DLD1 (cell line): ENCODE measurements at regions not wholly inside any gene's neighbourhood (a gene's known extent, or its start where the extent isn't known, plus 50 kb on each side); places are given as distances from the start of the nearest gene placed in this dataset.
"Not testable (repeated sequence)": the region's sequence is repeated elsewhere in the genome, so short reads cannot be mapped to it uniquely, and the experiment has no call there.

ENCODE experiments used
- in situ Hi-C: cut with HindIII; loops from 2 replicates; pipeline ENCODE4 v1.10.0; 2017; ENCODE audit warnings: low sequenced_read_pairs

DNA sequence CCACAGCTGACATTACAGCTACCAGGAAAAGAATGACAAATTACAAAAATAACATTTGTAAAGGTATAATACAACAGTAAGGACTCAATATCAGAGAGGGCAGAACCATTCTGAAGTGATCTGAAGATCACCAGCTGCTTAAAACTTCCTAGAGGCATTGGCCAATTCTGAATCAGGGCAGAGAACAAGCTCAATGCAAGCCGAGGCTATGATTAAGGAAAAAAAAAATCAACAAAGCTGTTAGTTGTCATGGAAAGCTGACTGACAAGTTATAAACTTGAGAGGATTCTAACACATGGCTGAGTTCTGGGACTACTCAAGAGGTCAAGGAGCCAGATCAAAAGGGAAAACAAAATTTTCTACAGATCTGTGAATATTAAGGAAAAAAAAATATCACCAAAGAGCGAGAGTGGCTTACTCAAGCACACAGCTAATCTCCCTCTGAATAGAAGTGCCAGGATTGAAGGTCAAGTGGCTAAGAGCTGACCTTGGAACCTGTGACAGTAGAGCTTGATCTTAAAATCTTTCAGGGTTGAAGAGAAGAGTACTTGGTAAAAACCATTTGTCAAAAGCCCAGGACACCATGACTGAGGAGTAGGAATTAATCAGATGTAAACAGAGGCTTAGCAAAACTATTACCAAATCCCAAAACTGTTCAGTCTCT, 383.4 kb downstream of the USP25 start:
- in situ Hi-C loops: no loop called here

DNA sequence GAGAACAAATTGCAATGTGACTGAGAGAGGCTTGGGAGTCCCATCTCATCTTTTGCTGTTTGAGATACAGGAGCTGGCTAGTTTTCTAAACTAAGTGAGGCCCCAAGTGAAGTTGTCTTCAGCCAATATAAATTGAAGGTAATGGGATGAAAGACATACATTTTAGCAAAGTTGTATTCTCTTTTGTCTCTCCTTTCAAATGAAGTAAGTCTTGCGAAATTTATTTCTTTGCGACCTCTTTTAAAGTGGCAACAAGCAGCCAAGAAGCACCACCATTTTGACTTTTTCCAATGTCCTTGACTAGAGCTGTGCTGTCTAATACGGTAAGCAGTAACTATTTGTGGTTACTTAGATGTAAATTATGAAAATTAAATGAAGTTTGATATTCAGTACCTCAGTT, 385.7 kb downstream of the USP25 start:
- in situ Hi-C loops: no loop called here

DNA sequence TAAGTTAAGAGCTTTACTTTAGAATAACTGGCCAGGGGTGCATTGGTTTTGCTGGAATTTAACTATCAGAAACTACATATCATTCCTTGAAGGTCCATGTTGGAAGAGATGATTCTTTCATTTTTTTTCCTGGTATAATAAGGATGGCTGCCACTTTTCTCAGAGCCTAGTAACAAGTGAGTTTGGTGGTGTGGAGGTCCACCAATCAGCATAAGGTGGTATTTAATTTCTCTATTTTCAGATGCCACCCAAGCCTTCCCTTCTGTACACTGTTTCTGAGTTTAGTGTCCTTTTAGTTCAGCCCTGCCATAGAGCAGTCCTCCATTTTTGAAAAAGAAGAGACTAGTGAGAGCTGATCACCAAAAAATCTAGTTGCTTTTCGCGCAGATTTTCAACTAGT, 386.3 kb downstream of the USP25 start:
- in situ Hi-C loops: no loop called here

DNA sequence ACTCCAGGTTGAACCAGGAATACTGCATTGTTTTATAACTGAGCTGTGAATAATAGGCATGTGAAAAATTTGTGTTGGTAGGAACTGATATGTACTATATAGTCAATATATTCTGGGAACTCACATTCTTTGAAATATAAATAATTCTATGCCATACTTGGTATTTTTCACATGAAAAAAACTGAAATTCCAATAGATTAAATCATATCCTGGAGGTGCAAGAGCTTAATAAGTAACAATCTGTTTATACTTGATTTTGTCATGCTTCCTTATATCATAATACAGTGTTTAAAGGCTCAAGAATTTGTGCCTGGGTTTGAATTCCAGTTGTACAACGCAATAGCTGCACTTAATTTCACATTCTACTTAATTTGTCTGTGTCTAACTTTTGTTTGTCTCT, 387.0 kb downstream of the USP25 start:
- in situ Hi-C loops: no loop called here

DNA sequence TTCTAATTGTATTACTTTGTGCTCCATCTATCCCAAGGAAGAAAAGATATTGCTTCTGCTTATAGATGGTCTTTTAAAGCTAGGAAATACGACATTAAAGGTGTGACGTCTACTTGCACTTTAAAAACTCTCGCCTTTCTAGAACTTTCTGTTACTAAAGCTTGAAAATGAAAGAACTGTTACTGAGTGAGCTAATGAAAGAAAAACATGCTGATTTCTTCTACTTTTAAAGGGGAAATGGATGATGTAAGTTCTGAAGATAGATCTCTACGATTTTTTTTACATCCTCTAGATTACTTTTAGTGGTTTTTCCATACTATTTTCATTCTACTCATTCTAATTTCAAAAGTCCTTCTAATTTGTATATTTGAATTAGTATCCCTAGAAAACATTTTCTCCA, 387.5 kb downstream of the USP25 start:
- in situ Hi-C loops: no loop called here

DNA sequence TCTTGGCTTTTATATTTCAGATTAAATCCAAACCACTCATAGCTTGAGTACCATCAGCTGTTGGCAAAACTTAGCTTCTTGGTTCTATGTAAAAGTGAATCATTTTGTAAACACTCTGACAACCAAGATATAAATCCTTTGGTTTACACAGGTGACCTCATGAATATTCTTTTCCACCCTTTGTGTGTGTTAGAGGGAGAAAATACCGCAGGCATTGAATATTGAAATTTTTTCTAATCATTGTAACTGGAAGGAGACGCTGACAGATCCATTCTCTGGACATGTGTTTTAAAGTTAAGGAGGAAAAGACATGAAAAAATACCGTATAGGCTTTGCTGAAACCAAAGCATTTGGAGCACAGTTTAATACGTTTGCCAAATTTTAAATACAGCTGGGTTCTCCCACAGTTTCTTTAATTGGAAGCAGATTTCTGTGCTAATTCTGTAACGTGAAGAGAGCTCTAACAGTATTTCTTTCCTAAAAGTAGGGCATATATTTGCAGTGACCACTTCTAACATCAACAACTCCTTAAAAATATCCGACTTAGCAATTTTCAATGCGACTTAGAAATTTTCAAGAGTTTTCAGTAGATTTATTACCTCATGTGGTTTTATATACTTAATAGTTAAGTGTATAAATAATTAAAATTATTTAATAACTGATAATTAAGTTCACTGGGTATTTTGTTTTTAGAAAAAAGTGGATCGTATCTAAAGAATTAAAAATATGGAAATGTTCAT, 388.2 kb downstream of the USP25 start:
- in situ Hi-C loops: no loop called here

DNA sequence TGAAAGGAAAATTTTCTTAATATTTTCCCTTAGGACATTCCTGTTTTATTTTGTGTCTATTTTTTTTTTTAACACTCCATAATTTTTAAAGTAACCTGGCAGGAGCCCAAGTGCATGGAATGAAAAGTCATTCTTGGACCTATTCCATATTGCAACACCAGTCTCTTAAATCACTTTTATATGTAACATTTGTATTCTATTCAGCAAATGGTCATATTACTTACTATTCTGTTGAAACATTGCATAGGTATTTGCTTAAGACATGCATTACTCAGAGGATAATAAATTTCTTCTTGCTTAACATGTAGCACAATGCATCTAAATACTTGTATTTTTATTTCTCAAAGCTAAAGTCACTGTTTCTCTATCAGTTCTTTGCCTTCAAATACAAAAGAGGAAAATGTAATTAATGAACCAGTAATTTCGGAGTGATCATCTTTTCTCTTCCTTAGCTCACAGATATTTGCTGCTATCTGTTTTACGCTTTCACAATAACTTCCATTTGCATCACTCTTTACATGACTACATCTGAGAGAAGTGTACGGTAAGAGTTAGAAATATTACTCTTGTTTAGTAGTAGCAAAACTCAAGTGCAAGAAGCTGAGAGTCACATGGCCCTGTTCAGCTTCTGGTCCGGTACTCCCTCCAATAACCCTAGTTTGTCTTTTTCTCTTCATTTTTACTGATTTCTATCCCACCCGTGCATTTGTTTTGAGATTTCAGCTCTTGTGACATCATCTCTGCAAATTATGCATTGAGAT, 394.8 kb downstream of the USP25 start:
- in situ Hi-C loops: no loop called here

DNA sequence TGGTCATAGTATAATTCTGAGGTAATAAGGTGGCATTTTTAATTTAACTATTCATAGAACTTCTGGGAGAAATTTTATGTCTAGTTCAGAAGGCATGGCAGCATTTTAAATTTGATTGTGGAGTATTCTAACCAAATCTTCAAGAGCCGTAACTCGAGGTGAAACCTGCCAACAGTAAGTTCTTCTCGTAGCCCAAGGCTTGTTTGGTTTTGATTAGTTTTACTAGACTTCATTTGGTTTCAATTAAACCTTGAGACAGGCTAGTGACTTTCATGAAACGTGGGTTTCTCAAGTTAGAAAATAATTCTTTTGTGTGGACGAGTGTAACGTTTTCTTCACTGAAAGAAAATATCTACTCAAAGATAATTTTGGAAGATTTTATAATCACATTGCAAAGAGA, 395.5 kb downstream of the USP25 start:
- in situ Hi-C loops: no loop called here

DNA sequence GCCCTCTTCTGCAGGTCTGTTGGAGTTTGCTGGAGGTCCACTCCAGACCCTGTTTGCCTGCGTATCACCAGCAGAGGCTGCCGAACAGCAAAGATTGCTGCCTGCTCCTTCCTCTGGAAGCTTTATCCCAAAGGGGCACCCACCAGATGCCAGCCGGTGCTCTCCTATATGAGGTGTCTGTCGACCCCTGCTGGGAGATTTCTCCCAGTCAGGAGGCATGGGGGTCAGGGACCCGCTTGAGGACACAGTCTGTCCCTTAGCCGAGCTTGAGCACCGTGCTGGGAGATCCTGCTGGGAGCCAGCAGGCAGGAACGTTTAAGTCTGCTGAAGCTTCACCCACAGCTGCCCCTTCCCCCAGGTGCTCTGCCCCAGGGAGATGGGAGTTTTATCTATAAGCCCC, 402.7 kb downstream of the USP25 start:
- in situ Hi-C loops: not testable (repeated sequence)

DNA sequence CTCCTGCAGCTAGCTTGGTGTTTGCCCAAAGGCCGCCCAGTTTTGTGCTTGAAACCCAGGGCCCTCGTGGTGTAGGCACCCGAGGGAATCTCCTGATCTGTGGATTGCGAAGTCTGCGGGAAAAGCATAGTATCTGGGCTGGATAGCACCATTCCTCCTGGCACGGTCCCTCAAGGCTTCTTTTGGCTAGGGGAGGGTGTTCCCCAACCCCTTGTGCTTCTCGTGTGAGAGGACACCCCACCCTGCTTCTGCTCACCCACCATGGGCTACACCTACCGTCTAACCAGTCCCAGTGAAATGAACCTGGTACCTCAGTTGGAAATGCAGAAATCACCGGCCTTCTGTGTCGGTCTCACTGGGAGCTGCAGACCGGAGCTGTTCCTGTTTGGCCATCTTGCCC, 403.5 kb downstream of the USP25 start:
- in situ Hi-C loops: no loop called here

DNA sequence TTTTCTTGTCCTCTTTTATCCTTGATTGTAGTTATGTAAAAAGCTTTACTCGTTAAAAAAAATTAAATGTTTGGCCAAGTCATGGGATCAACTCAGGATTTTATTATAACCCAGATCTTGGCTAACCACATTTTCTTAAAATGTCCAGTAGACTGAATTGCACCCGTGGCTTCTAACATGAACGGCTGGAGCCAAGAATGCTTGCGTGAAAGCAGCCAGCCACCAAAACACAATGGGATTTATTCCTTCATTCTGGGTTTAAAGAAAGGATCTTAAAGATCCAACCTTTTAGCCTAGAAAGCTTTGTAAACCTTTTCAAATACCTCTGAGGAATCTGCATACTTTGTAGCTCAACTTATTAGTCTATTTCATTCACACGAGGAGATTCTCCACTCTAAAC, 404.4 kb downstream of the USP25 start:
- in situ Hi-C loops: no loop called here

DNA sequence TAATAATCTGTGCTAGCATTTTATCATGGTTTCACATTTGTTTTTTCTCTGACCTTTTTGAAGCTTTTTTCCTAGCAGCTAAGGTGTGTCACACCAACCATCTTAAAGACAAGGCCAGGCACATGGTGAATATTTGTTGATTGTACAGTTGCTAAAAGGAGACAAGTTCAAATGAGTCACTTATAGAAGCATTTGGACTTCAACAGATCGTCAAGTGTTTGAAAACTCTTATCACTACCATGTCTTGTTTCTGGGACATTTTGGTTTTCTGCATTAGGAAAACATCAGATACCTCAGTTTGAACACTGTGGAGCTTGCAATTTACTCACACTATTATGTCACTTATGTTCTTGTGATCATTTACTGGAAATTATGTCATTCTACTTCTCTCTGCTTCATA, 407.3 kb downstream of the USP25 start:
- in situ Hi-C loops: no loop called here

DNA sequence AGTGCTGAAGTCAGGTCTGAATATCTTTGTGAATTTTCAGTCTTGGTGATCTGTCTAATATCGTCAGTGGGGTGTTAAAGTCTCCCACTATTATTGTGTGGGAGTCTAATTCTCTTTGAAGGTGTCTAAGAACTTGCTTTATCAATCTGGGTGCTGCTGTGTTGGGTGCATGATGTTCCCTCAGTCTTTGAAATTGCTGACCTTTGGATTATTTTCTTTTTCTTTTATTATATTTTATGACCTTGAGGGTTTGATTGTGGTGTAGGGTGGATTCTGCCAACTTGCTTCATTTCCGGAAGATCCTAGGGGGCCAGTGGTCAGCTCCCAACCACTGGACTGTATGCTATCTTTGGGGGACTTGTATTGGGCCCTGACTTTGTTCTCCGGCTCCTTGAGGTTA, 415.3 kb downstream of the USP25 start:
- in situ Hi-C loops: no loop called here

DNA sequence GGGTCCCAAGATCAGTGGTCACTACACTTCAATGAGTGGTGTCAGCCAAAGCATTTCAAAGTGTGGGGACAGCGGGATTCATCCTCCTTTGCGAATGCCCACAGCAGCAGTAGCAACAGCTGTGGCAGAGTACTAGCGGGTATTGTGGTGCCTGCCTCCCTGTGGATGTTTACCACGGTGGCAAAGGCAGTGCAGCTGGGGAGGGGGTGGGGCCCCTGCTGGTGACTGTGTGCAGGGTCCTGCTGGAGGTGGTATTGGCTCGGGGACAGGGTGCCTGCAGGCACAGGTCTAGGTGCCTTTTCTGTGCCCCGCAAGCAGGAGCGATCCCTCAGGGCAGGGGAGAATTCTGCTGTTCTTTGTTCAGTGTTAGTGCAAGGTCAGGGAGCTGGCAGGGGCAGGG, 415.7 kb downstream of the USP25 start:
- in situ Hi-C loops: no loop called here

DNA sequence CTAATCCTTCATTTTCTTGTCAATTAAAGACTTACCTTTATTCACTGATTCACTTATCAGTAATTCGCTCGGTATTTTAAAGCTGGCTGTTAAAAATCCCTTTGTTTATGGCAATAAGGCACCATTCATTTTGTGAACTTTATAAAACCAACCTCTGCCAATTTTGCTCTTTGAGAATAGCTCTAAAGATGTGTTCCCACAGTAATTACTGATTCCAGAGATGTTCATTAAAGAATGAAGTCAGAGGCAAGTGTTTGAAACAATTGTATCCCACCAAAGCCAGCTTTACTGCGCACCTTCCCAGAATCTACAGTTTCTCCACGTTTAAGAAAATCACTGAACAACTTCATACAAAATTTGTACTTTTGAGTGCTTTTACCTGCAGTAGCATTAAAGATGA, 424.5 kb downstream of the USP25 start:
- in situ Hi-C loops: no loop called here

DNA sequence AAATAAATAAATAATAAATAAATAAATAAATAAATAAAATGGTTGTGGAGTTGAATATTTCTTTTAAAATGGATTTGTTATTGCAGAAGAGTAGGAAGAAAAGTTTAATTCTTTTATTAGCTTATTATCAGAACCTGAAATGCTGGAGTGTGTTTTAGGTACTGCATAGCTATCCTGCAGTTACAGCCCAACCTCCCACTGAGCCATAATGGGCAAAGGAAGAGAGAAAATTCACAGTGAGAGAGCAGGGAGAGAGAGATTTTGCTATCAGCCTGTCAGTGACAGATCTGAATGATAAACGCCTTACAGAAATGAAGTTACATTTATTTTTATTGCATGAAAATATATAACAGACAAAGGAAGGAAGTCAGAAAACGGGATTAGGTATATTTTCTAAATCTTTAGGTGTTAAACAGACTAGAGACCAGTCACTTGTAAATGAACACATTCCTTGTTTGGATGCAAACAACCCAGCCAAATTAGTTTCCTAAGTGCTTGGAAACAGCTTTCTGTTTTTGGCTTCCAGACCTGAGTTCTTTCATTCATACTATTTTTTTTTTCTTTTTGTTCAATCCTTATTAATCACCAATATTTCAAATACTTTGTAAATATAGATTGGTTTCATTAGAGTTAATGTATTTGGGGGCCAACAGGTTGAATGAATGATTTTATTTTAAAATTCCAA, 425.3 kb downstream of the USP25 start:
- in situ Hi-C loops: no loop called here

DNA sequence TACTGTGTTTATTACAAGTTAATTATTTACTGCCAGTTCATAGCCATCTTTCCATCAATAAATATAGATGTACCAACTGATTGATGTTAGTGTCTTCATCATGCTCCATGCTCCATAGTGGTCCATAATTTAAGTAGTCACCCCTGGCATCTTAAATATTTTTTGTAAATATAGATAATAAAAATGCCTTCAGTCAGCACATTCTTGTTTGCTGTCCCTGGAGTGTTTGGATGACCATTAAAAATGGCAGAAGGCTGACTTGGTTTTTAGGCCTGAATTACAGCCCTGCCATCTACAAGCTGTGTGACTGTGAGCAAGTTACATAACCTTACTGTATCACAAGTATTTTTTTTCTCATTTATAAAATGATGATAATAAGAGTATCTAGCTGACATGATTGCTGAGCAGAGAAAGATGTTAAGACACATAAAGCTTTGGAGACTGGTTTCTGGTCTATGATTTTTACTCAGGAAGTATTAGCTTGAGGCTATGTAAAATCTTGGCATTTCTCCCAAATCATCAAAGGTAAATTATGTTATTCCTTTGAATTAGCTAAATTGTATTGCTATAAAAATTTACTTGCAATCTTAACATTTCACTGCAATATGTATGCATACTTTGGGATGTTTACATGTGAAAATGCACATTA, 427.2 kb downstream of the USP25 start:
- in situ Hi-C loops: no loop called here

DNA sequence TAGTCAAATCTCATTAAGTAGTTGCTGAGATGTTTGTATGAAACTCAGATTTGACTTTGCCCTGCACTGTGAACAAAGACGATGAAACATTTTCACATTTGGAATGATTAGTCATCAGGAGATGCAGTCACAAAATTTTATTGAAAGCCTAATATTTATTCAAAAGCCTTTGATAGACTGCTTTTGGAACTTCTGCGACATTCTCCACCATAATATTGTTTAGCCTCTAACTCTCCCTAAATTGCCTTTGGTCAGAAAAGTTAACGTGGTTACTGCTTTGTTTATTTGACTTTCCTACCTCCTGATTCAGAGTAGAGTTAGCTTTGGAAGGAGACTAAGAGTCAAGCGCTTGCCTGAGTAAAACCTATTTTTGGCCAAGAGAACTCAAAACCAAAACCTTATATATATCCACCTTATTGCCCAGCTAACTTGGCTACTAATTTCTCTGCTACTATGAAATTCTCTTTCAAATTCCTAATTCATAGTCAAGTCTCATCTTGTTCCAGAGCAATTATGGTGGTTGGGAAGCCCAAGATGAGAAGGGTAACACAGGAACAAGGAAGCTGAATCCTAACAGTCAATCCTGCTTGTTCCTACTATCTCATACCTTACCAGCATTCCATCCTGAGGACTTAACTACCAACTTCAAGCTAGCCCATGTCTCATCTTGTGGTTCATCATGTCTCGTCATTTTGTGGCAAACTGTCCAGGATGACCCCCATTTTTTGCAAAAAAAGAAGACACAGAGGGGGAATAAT, 429.6 kb downstream of the USP25 start:
- in situ Hi-C loops: no loop called here

DNA sequence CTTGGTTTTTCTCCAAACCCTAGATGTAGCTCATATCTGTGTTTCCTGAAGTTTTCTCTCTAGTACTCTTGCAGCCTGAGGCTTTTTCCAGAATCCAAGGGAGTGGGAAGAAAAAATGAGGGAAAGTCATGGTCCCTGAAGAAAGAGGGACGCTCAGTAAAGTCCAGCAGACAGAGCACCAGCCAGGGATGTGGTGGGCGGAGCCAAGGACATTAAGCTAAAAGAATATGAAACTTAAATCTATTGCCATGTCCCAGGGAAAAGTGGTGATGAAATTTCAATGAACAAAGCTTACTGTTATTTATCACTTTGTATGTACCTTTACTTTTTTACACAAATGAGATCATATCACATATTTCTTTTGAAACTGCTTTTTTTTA, 430.2 kb downstream of the USP25 start:
- in situ Hi-C loops: no loop called here

DNA sequence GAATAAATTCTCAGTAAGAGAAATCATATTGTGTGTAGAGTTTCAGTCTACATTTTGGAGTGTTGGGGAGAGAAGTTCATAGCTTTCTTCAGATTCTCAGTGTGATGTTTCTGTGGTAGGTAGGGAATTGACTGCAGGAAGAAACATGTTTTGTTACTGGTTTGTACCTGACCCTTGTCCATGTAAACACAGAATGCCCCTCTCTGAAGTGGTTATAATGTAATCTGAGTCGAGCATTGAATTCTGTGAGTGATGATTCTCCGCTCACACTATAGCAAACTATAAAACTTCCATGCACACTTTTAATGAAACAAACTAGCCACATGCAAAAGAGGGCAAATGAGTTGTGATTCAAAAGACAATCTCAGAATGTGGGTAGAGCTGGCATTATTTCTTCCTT, 433.2 kb downstream of the USP25 start:
- in situ Hi-C loops: no loop called here
